IMR-90 (cell line): ENCODE measurements at regions not wholly inside any gene's neighbourhood (a gene's known extent, or its start where the extent isn't known, plus 50 kb on each side); places are given as distances from the start of the nearest gene placed in this dataset.

ENCODE experiments used
- ATAC-seq: fragments of 200-7000 bp; cut with Tn5 transposase; 2 replicates; pipeline ENCODE4 v1.9.1; 2020; ENCODE audit warnings: low read depth, mild to moderate bottlenecking, moderate library complexity
- BruUV-seq: library from RNA; stranded (reverse); fragments of 400-500 nt; replicated peaks from 2 replicates; lab custom pipeline; 2021; lab: Mats Ljungman, UMichigan
- CTCF ChIA-PET: fragments of 300-600 bp; formaldehyde crosslinking; extraction: SDS; loops from one replicate; lab custom pipeline; 2021; ENCODE audit warnings: antibody characterized with exemption; lab: Yijun Ruan, JAX
- POLR2A ChIA-PET: fragments of 300-600 bp; sonication (Branson Sonifier 250); formaldehyde crosslinking; loops from one replicate; lab custom pipeline; 2022; ENCODE audit warnings: antibody characterized with exemption; ENCODE audit not compliant: unreplicated experiment; lab: Charles Lee
- DNase-seq: peaks from one replicate; pipeline ENCODE4 v3.0.0; 2013
- H2AFZ ChIP-seq: replicated peaks from 2 replicates; pipeline ENCODE3; 2013; ENCODE audit warnings: low read length, mild to moderate bottlenecking; ENCODE audit not compliant: poor library complexity
- H2AK5ac ChIP-seq: 2 replicates; pipeline ENCODE4 v1.6.1; 2013; ENCODE audit warnings: low read depth, low read length, inconsistent platforms
- H2AK9ac ChIP-seq: replicated peaks from 2 replicates; pipeline ENCODE3; 2013; ENCODE audit warnings: mild to moderate bottlenecking, low read depth, low read length, moderate library complexity; ENCODE audit not compliant: poor library complexity
- H2BK120ac ChIP-seq: 2 replicates; pipeline ENCODE4 v1.6.1; 2013; ENCODE audit warnings: low read depth, low read length, inconsistent platforms
- H2BK15ac ChIP-seq: 3 replicates; pipeline ENCODE4 v1.6.1; 2013; ENCODE audit warnings: low read depth, low read length, inconsistent platforms
- H2BK20ac ChIP-seq: 2 replicates; pipeline ENCODE4 v1.6.1; 2013; ENCODE audit warnings: low read depth, mild to moderate bottlenecking, inconsistent platforms, low read length, moderate library complexity
- H2BK5ac ChIP-seq: 2 replicates; pipeline ENCODE4 v1.6.1; 2013; ENCODE audit warnings: mild to moderate bottlenecking, low read depth, low read length, inconsistent platforms; ENCODE audit not compliant: poor library complexity, severe bottlenecking
- H3K14ac ChIP-seq: replicated peaks from 2 replicates; pipeline ENCODE4 v1.6.1; 2013; ENCODE audit warnings: low read depth, low read length, inconsistent platforms
- H3K18ac ChIP-seq: 2 replicates; pipeline ENCODE4 v1.6.1; 2013; ENCODE audit warnings: low read depth, low read length, control low read depth
- H3K23ac ChIP-seq: 2 replicates; pipeline ENCODE4 v1.6.1; 2013; ENCODE audit warnings: low read depth, low read length, inconsistent platforms
- H3K27ac ChIP-seq: 2 replicates; pipeline ENCODE4 v1.5.1; 2013; ENCODE audit warnings: mild to moderate bottlenecking, control low read depth, low read length; ENCODE audit not compliant: insufficient read depth
- H3K27me3 ChIP-seq: 2 replicates; pipeline ENCODE4 v1.6.1; 2013; ENCODE audit warnings: low read length; ENCODE audit not compliant: control insufficient read depth, insufficient read depth
- H3K36me3 ChIP-seq: 2 replicates; pipeline ENCODE4 v1.6.1; 2013; ENCODE audit warnings: low read length, mixed read lengths; ENCODE audit not compliant: control insufficient read depth, insufficient read depth
- H3K4ac ChIP-seq: 2 replicates; pipeline ENCODE4 v1.6.1; 2013; ENCODE audit warnings: low read depth, low read length, inconsistent platforms
- H3K4me1 ChIP-seq: 2 replicates; pipeline ENCODE4 v1.6.1; 2013; ENCODE audit warnings: low read length, mixed read lengths; ENCODE audit not compliant: control insufficient read depth, insufficient read depth
- H3K4me2 ChIP-seq: 2 replicates; pipeline ENCODE4 v1.6.1; 2013; ENCODE audit warnings: low read depth, mild to moderate bottlenecking, control low read depth, low read length, moderate library complexity
- H3K4me3 ChIP-seq: 2 replicates; pipeline ENCODE4 v1.5.1; 2013; ENCODE audit warnings: low read depth, mild to moderate bottlenecking, control low read depth, low read length, moderate library complexity; ENCODE audit not compliant: insufficient read depth
- H3K56ac ChIP-seq: 2 replicates; pipeline ENCODE4 v1.6.1; 2013; ENCODE audit warnings: low read length, inconsistent platforms; ENCODE audit not compliant: insufficient read depth; ENCODE audit errors: extremely low read depth
- H3K79me1 ChIP-seq, 2 experiments: 2 replicates each; pipeline ENCODE4 v1.6.1; 2013; ENCODE audit warnings: low read length in 2 of 2, inconsistent platforms in 1 of 2, low read depth in 1 of 2
- H3K9ac ChIP-seq: 2 replicates; pipeline ENCODE4 v1.6.1; 2013; ENCODE audit warnings: low read depth, low read length, control low read depth
- H3K9me1 ChIP-seq: 2 replicates; pipeline ENCODE4 v1.6.1; 2013; ENCODE audit warnings: low read length, inconsistent platforms; ENCODE audit not compliant: insufficient read depth
- H3K9me3 ChIP-seq: 2 replicates; pipeline ENCODE4 v1.6.1; 2013; ENCODE audit warnings: low read length; ENCODE audit not compliant: control insufficient read depth, insufficient read depth
- H4K20me1 ChIP-seq: 2 replicates; pipeline ENCODE4 v1.6.1; 2013; ENCODE audit warnings: low read length, inconsistent platforms; ENCODE audit not compliant: insufficient read depth
- H4K5ac ChIP-seq: 2 replicates; pipeline ENCODE4 v1.6.1; 2013; ENCODE audit warnings: mild to moderate bottlenecking, low read depth, low read length, control low read depth
- H4K8ac ChIP-seq, 2 experiments: 2 replicates each; pipeline ENCODE4 v1.6.1; 2013; ENCODE audit warnings: low read depth in 2 of 2, low read length in 2 of 2, control low read depth in 1 of 2, inconsistent platforms in 1 of 2
- H4K91ac ChIP-seq: 2 replicates; pipeline ENCODE4 v1.6.1; 2013; ENCODE audit warnings: low read depth, low read length, inconsistent platforms; ENCODE audit not compliant: insufficient read depth
- CEBPB ChIP-seq: IDR thresholded peaks from 2 replicates; pipeline ENCODE4 v1.6.1; 2012; ENCODE audit warnings: low read depth, low read length, improper control_type of control experiment
- CHD1 ChIP-seq: IDR thresholded peaks from 2 replicates; pipeline ENCODE4 v1.6.1; 2012; ENCODE audit warnings: low read depth, low read length, improper control_type of control experiment
- FOS ChIP-seq: fragments of 150-350 bp; IDR thresholded peaks from 2 replicates; pipeline ENCODE4 v1.6.1; 2016; ENCODE audit warnings: low read depth, low read length
- MAFK ChIP-seq: IDR thresholded peaks from 2 replicates; pipeline ENCODE4 v1.6.1; 2012; ENCODE audit warnings: low read depth, low read length, improper control_type of control experiment
- MAZ ChIP-seq: IDR thresholded peaks from 2 replicates; pipeline ENCODE4 v1.6.1; 2012; ENCODE audit warnings: low read depth, mild to moderate bottlenecking, low read length, improper control_type of control experiment, moderate library complexity, borderline replicate concordance
- MXI1 ChIP-seq: IDR thresholded peaks from 2 replicates; pipeline ENCODE4 v1.6.1; 2012; ENCODE audit warnings: low read depth, mild to moderate bottlenecking, low read length, moderate library complexity, borderline replicate concordance
- NFE2L2 ChIP-seq: fragments of 150-350 bp; IDR thresholded peaks from 2 replicates; pipeline ENCODE4 v1.6.1; 2016; ENCODE audit warnings: low read depth, mild to moderate bottlenecking, low read length
- POLR2A ChIP-seq: IDR thresholded peaks from 2 replicates; pipeline ENCODE4 v1.6.1; 2012; ENCODE audit warnings: mild to moderate bottlenecking, low read depth, low read length
- RAD21 ChIP-seq: IDR thresholded peaks from 2 replicates; pipeline ENCODE4 v1.6.1; 2012; ENCODE audit warnings: low read length, improper control_type of control experiment
- RFX5 ChIP-seq: IDR thresholded peaks from 2 replicates; pipeline ENCODE4 v1.8.0; 2012; ENCODE audit warnings: low read depth, mild to moderate bottlenecking, low read length, moderate library complexity
- WGBS, 2 experiments: methylation state at CpG; one replicate each; pipeline versions ENCODE4 v1.1.5 to v1.1.7; 2013; ENCODE audit warnings: missing lambda C conversion rate in 2 of 2; ENCODE audit not compliant: insufficient read length in 1 of 2; ENCODE audit errors: extremely low coverage in 2 of 2; 5-methylcytosine and 5-hydroxymethylcytosine counted together
- dilution Hi-C: fragments of 300-500 bp; cut with HindIII; formaldehyde crosslinking; loops from one replicate; pipeline ENCODE4 v1.14.3; 2018; ENCODE audit warnings: low sequenced_read_pairs; ENCODE audit not compliant: unreplicated experiment
- in situ Hi-C: fragments of 300-500 bp; cut with MboI; formaldehyde crosslinking; loops from 3 replicates; pipeline ENCODE4 v1.14.3; 2019; ENCODE audit warnings: low sequenced_read_pairs, inconsistent platforms, mixed read lengths
- intact Hi-C: fragments of 100-400 bp; cut with micrococcal nuclease; formaldehyde crosslinking; loops from 2 replicates; pipeline ENCODE4 v1.10.0; 2022
- TF ChIP-seq, protein P1 (sequence below): fragments of 150-350 bp; IDR thresholded peaks from 2 replicates; pipeline ENCODE4 v1.6.1; 2017; ENCODE audit warnings: mild to moderate bottlenecking, antibody characterized with exemption, low read length, low read depth
- TF ChIP-seq, protein P2 (sequence below): conservative IDR thresholded peaks from 2 replicates; pipeline ENCODE4 v1.5.1; 2012; ENCODE audit warnings: mild to moderate bottlenecking, low read depth, low read length, improper control_type of control experiment

GRCh38 chr12:33639975-33640374, 200.4 kb upstream of the SYT10 start:
- Histone ChIP-seq H3K56ac (no peak overlapping the region), H3K27ac (no peak overlapping the region), H3K36me3 (no peaks in the 10 kb centered on the region), H2BK20ac (no peak overlapping the region), H3K4me1 (no peaks in the 10 kb centered on the region), H3K27me3 (no peaks in the 10 kb centered on the region), H4K5ac (no peak overlapping the region), H3K23ac (no peak overlapping the region), H2BK120ac (no peak overlapping the region), H3K9me3 (peaks cover 5% of the 10 kb centered on the region; the same call in 1 of the 2 replicates), H4K8ac (no peak overlapping the region), H3K4me3 (no peak overlapping the region), H3K14ac (no peak overlapping the region), H3K9ac (no peak overlapping the region), H3K4me2 (no peak overlapping the region), H4K20me1 (no peaks in the 10 kb centered on the region), H4K91ac (no peak overlapping the region), H3K79me1 (no peaks in the 10 kb centered on the region), H3K9me1 (no peaks in the 10 kb centered on the region), H2BK5ac (no peak overlapping the region), H3K18ac (no peak overlapping the region), H2AFZ (no peak overlapping the region), H3K4ac (no peak overlapping the region), H2AK9ac (no peak overlapping the region), H2AK5ac (no peak overlapping the region), H2BK15ac (no peak overlapping the region)
- ChIA-PET POLR2A (no interaction called here), CTCF (no interaction called here)
- no peak for ATAC-seq
- BruUV-seq, result no TSS peak
- no peak for TF ChIP-seq RFX5
- no peak for TF ChIP-seq RAD21
- no peak for TF ChIP-seq MAZ
- TF ChIP-seq FOS, result no peak
- TF ChIP-seq NFE2L2, result no peak
- TF ChIP-seq CHD1, result no peak
- TF ChIP-seq POLR2A, result no peak
- TF ChIP-seq, protein P1, sequence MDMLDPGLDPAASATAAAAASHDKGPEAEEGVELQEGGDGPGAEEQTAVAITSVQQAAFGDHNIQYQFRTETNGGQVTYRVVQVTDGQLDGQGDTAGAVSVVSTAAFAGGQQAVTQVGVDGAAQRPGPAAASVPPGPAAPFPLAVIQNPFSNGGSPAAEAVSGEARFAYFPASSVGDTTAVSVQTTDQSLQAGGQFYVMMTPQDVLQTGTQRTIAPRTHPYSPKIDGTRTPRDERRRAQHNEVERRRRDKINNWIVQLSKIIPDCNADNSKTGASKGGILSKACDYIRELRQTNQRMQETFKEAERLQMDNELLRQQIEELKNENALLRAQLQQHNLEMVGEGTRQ, result no peak
- no peak for TF ChIP-seq CEBPB
- TF ChIP-seq, protein P2, sequence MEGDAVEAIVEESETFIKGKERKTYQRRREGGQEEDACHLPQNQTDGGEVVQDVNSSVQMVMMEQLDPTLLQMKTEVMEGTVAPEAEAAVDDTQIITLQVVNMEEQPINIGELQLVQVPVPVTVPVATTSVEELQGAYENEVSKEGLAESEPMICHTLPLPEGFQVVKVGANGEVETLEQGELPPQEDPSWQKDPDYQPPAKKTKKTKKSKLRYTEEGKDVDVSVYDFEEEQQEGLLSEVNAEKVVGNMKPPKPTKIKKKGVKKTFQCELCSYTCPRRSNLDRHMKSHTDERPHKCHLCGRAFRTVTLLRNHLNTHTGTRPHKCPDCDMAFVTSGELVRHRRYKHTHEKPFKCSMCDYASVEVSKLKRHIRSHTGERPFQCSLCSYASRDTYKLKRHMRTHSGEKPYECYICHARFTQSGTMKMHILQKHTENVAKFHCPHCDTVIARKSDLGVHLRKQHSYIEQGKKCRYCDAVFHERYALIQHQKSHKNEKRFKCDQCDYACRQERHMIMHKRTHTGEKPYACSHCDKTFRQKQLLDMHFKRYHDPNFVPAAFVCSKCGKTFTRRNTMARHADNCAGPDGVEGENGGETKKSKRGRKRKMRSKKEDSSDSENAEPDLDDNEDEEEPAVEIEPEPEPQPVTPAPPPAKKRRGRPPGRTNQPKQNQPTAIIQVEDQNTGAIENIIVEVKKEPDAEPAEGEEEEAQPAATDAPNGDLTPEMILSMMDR, result no peak
- TF ChIP-seq MXI1, result no peak
- no peak for TF ChIP-seq MAFK
- no peak for DNase-seq
- intact Hi-C loops, result no loop called here
- no CpG with 5 or more reads among the region's 2 CpGs for WGBS, 2 experiments
- dilution Hi-C loops, result no loop called here
- in situ Hi-C loops, result no loop called here
